ENCODE measurements at regions not wholly inside any gene's neighbourhood (a gene's known extent, or its start where the extent isn't known, plus 50 kb on each side); places are given as distances from the start of the nearest gene placed in this dataset.

GRCh38 chr6:134669485-134669884 is 280.4 kb downstream of the ALDH8A1 start:
- Histone ChIP-seq H3K9me1 (replicated peaks; ENCODE audit: control insufficient read depth, extremely low read depth, insufficient read depth, low read length) (no peaks in the 10 kb centered on the region), H3K9me3 (replicated peaks; ENCODE audit: control insufficient read depth, insufficient read depth, low read length) (no peaks in the 10 kb centered on the region), H4K20me1 (replicated peaks; ENCODE audit: control insufficient read depth, extremely low read depth, insufficient read depth, low read length) (no peaks in the 10 kb centered on the region), H3K4me1 (ENCODE audit: control insufficient read depth, extremely low read depth, insufficient read depth, low read length) (peaks cover 3% of the 10 kb centered on the region), H3K79me2 (ENCODE audit: control insufficient read depth, insufficient read depth, low read length) (no peaks in the 10 kb centered on the region), H3K27ac (ENCODE audit: insufficient read depth, low read depth, low read length) (no peak overlapping the region), H3K4me3 (replicated peaks in 1 of 3; ENCODE audit: insufficient read depth in 1 of 3, low read depth in 1 of 3, low read length in 3 of 3) (no peak overlapping the region), H3K9ac (replicated peaks; ENCODE audit: extremely low read depth, insufficient read depth, low read length) (no peak overlapping the region), H3K4me2 (ENCODE audit: insufficient read depth, low read length) (no peak overlapping the region), H3K27me3 (ENCODE audit: control insufficient read depth in 2 of 2, insufficient read depth in 2 of 2, low read length in 2 of 2) (no peaks in the 10 kb centered on the region), H3K36me3 (ENCODE audit: control insufficient read depth in 2 of 2, extremely low read depth in 1 of 2, insufficient read depth in 2 of 2, low read length in 2 of 2) (no peaks in the 10 kb centered on the region), H2AFZ (ENCODE audit: low read depth, low read length) (no peak overlapping the region)
- CTCF ChIA-PET: interaction anchor here (0.6 kb wide), 1 partner anchor 28 kb away, joined by 3 read pairs; no protein-coding TSS in a partner anchor
- FAIRE-seq (no peak), DNase-seq (ENCODE audit: low read depth, low spot score) (no peak)
- dilution Hi-C loops (cut with MboI; ENCODE audit: extremely low pct_ligation_motif_present, low sequenced_read_pairs): no loop called here
- intact Hi-C loops (cut with micrococcal nuclease): no loop called here
- TF ChIP-seq EZH2 (IDR thresholded peaks at IDR 0.05; ENCODE audit: borderline replicate concordance, low read depth, low read length, severe bottlenecking): no peak
- TF ChIP-seq MYC (IDR thresholded peaks at IDR 0.05; ENCODE audit: low read depth, low read length): no peak
- no peak for TF ChIP-seq POLR2AphosphoS5 (IDR thresholded peaks at IDR 0.05; ENCODE audit: insufficient read depth, low read depth, low read length)
- TF ChIP-seq POLR2A (IDR thresholded peaks at IDR 0.05; ENCODE audit: low read depth, low read length): no peak
- no peak for TF ChIP-seq FOS (IDR thresholded peaks at IDR 0.05; ENCODE audit: borderline replicate concordance, insufficient read depth, low read length)
- POLR2A ChIA-PET: no interaction called here
- BruUV-seq (replicated peaks): no TSS peak

DNA sequence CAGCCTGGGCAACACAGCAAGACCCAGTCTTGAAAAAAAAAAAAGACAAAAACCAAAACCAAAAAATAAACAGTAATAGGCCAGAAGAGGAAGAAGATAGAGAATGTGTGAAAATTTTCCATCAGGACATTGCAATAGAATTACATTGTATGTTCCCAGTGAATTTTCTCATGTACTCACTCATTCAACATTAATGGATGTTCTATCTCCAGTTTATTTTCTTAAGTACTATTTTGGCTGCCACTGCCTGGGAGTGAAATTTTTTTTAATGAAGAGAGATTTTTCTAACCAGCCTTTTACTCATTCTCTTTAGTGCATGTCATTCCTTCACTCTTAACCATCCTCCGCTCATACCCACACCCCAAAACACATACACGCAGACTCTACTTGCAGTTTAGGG is 282.8 kb downstream of the ALDH8A1 start:
- H3K9me1 ChIP-seq (replicated peaks; ENCODE audit: control insufficient read depth, extremely low read depth, insufficient read depth, low read length): no peaks in the 10 kb centered on the region
- H3K4me1 ChIP-seq (ENCODE audit: control insufficient read depth, extremely low read depth, insufficient read depth, low read length): no peaks in the 10 kb centered on the region
- no peak overlapping the region for H2AFZ ChIP-seq (ENCODE audit: low read depth, low read length)
- H3K27ac ChIP-seq (ENCODE audit: insufficient read depth, low read depth, low read length): no peak overlapping the region
- no peaks in the 10 kb centered on the region for H3K79me2 ChIP-seq (ENCODE audit: control insufficient read depth, insufficient read depth, low read length)
- no peak for FAIRE-seq
- H3K4me3 ChIP-seq (replicated peaks in 1 of 3; ENCODE audit: insufficient read depth in 1 of 3, low read depth in 1 of 3, low read length in 3 of 3): no peak overlapping the region
- dilution Hi-C loops (cut with MboI; ENCODE audit: extremely low pct_ligation_motif_present, low sequenced_read_pairs) (no loop called here), intact Hi-C loops (cut with micrococcal nuclease) (no loop called here)
- H3K4me2 ChIP-seq (ENCODE audit: insufficient read depth, low read length): no peak overlapping the region
- no peaks in the 10 kb centered on the region for H4K20me1 ChIP-seq (replicated peaks; ENCODE audit: control insufficient read depth, extremely low read depth, insufficient read depth, low read length)
- POLR2A ChIA-PET: no interaction called here
- H3K27me3 ChIP-seq (ENCODE audit: control insufficient read depth in 2 of 2, insufficient read depth in 2 of 2, low read length in 2 of 2): no peaks in the 10 kb centered on the region
- CTCF ChIA-PET: no interaction called here
- no peak overlapping the region for H3K9ac ChIP-seq (replicated peaks; ENCODE audit: extremely low read depth, insufficient read depth, low read length)
- no peaks in the 10 kb centered on the region for H3K9me3 ChIP-seq (replicated peaks; ENCODE audit: control insufficient read depth, insufficient read depth, low read length)
- no TSS peak for BruUV-seq (replicated peaks)
- no peak for DNase-seq (ENCODE audit: low read depth, low spot score)
- H3K36me3 ChIP-seq (ENCODE audit: control insufficient read depth in 2 of 2, extremely low read depth in 1 of 2, insufficient read depth in 2 of 2, low read length in 2 of 2): no peaks in the 10 kb centered on the region
- TF ChIP-seq POLR2A (IDR thresholded peaks at IDR 0.05; ENCODE audit: low read depth, low read length) (no peak), MYC (IDR thresholded peaks at IDR 0.05; ENCODE audit: low read depth, low read length) (no peak), POLR2AphosphoS5 (IDR thresholded peaks at IDR 0.05; ENCODE audit: insufficient read depth, low read depth, low read length) (no peak), CTCF (IDR thresholded peaks at IDR 0.05; ENCODE audit: extremely low read depth in 1 of 2, insufficient read depth in 1 of 2, low read depth in 1 of 2, low read length in 2 of 2) (no peak), GATA2 (IDR thresholded peaks at IDR 0.05; ENCODE audit: insufficient read depth, insufficient read length, low read depth, low read length) (no peak), JUN (IDR thresholded peaks at IDR 0.05; ENCODE audit: borderline replicate concordance, insufficient read depth, insufficient read length, low read depth) (no peak), EZH2 (IDR thresholded peaks at IDR 0.05; ENCODE audit: borderline replicate concordance, low read depth, low read length, severe bottlenecking) (no peak), FOS (IDR thresholded peaks at IDR 0.05; ENCODE audit: borderline replicate concordance, insufficient read depth, low read length) (no peak), MAX (IDR thresholded peaks at IDR 0.05; ENCODE audit: insufficient read depth, insufficient read length) (no peak)

Measured in endothelial cell of umbilical vein (primary cell).